H1 (cell line): ENCODE measurements at regions not wholly inside any gene's neighbourhood (a gene's known extent, or its start where the extent isn't known, plus 50 kb on each side); places are given as distances from the start of the nearest gene placed in this dataset.

Source experiments
- CTCF ChIA-PET: fragments of 300-600 bp; sonication (Branson Sonifier 250); formaldehyde crosslinking; loops from one replicate; lab custom pipeline; 2021; ENCODE audit not compliant: partially characterized antibody; lab: Charles Lee
- POLR2A ChIA-PET: fragments of 300-600 bp; sonication (Branson Sonifier 250); formaldehyde crosslinking; loops from one replicate; lab custom pipeline; 2021; ENCODE audit warnings: inconsistent platforms; ENCODE audit not compliant: partially characterized antibody; lab: Charles Lee
- DNase-seq, 2 experiments: peaks; one replicate each; pipeline versions ENCODE4 v3.0.0 to v3.0.0-alpha.2; 2010 to 2022; ENCODE audit warnings: low spot score in 2 of 2, low read depth in 1 of 2, mixed read lengths in 1 of 2
- FAIRE-seq: peaks from 2 replicates; lab custom pipeline; 2011; peaks lifted over from hg19 to GRCh38; lab: Jason Lieb, UNC
- H2AFZ ChIP-seq: 2 replicates; pipeline ENCODE4 v1.8.1; 2012; ENCODE audit warnings: low read length, inconsistent platforms
- H2AK5ac ChIP-seq: 2 replicates; pipeline ENCODE4 v1.6.1; 2013; ENCODE audit warnings: low read depth, low read length
- H2BK120ac ChIP-seq: replicated peaks from 2 replicates; pipeline ENCODE3; 2013; ENCODE audit warnings: low read depth, low read length, inconsistent platforms
- H2BK12ac ChIP-seq: 2 replicates; pipeline ENCODE4 v1.6.1; 2013; ENCODE audit warnings: low read depth, low read length
- H2BK15ac ChIP-seq: 2 replicates; pipeline ENCODE4 v1.6.1; 2013; ENCODE audit warnings: low read length
- H2BK20ac ChIP-seq: 2 replicates; pipeline ENCODE4 v1.6.1; 2013; ENCODE audit warnings: low read length
- H2BK5ac ChIP-seq: 2 replicates; pipeline ENCODE4 v1.6.1; 2013; ENCODE audit warnings: low read depth, low read length
- H3K14ac ChIP-seq: 2 replicates; pipeline ENCODE4 v1.6.1; 2013; ENCODE audit warnings: inconsistent platforms; ENCODE audit not compliant: insufficient read length
- H3K18ac ChIP-seq: 2 replicates; pipeline ENCODE4 v1.6.1; 2013; ENCODE audit warnings: low read length; ENCODE audit errors: extremely low read depth
- H3K23ac ChIP-seq: 2 replicates; pipeline ENCODE4 v1.6.1; 2013; ENCODE audit warnings: inconsistent platforms; ENCODE audit not compliant: insufficient read length
- H3K23me2 ChIP-seq: 2 replicates; pipeline ENCODE4 v1.6.1; 2013; ENCODE audit warnings: low read depth, low read length
- H3K27ac ChIP-seq: 2 replicates; pipeline ENCODE4 v1.6.1; 2011; ENCODE audit warnings: low read depth, low read length, inconsistent platforms
- H3K27me3 ChIP-seq, 4 experiments: replicated peaks in 1 of 4; 1 replicate in 1 of 4; 2 replicates in 3 of 4; pipeline versions ENCODE4 v1.6.1 to v1.8.1; 2011 to 2013; ENCODE audit warnings: low read length in 3 of 4, mild to moderate bottlenecking in 3 of 4, inconsistent platforms in 2 of 4, mixed read lengths in 2 of 4, moderate library complexity in 1 of 4; ENCODE audit not compliant: control insufficient read depth in 3 of 4, insufficient read depth in 3 of 4; ENCODE audit errors: extremely low read depth in 1 of 4
- H3K36me3 ChIP-seq, 4 experiments: 2 replicates each; pipeline versions ENCODE4 v1.6.1 to v1.8.1; 2011 to 2013; ENCODE audit warnings: mild to moderate bottlenecking in 4 of 4, low read length in 3 of 4, moderate library complexity in 2 of 4, control low read depth in 1 of 4, inconsistent platforms in 1 of 4; ENCODE audit not compliant: insufficient read depth in 4 of 4, control insufficient read depth in 2 of 4
- H3K4ac ChIP-seq: replicated peaks from 2 replicates; pipeline ENCODE3; 2013; ENCODE audit warnings: low read length, low read depth, mixed read lengths, inconsistent platforms; ENCODE audit not compliant: insufficient read length
- H3K4me1 ChIP-seq, 4 experiments: replicated peaks in 1 of 4; 1 replicate in 1 of 4; 2 replicates in 3 of 4; pipeline versions ENCODE4 v1.6.1 to v1.8.1; 2011 to 2013; ENCODE audit warnings: low read length in 3 of 4, inconsistent platforms in 2 of 4, mixed read lengths in 1 of 4; ENCODE audit not compliant: insufficient read depth in 4 of 4, control insufficient read depth in 3 of 4
- H3K4me2 ChIP-seq, 2 experiments: 2 replicates each; pipeline versions ENCODE4 v1.6.1 to v1.8.1; 2011 to 2013; ENCODE audit warnings: low read depth in 2 of 2, low read length in 2 of 2, control low read depth in 1 of 2, inconsistent platforms in 1 of 2, mild to moderate bottlenecking in 1 of 2; ENCODE audit not compliant: insufficient read depth in 1 of 2
- H3K4me3 ChIP-seq, 4 experiments: fragments of 200-600, 300-600 bp in 1 of 4; sonication (generic), shearing (Covaris generic), sonication (Bioruptor Twin) in 1 of 4; 2 replicates each; pipeline versions ENCODE4 v1.5.1 to v1.8.1; 2011 to 2016; ENCODE audit warnings: low read length in 4 of 4, low read depth in 3 of 4, control low read depth in 2 of 4, inconsistent platforms in 2 of 4, mild to moderate bottlenecking in 2 of 4, mixed read lengths in 1 of 4, moderate library complexity in 1 of 4; ENCODE audit not compliant: insufficient read depth in 2 of 4; ENCODE audit errors: extremely low read depth in 1 of 4
- H3K56ac ChIP-seq: replicated peaks from 2 replicates; pipeline ENCODE3; 2013; ENCODE audit warnings: low read depth, mild to moderate bottlenecking, mixed read lengths, low read length, inconsistent platforms; ENCODE audit not compliant: insufficient read length
- H3K79me1 ChIP-seq: 2 replicates; pipeline ENCODE4 v1.6.1; 2013; ENCODE audit warnings: low read depth, low read length, control low read depth
- H3K79me2 ChIP-seq, 2 experiments: 2 replicates each; pipeline versions ENCODE4 v1.6.1 to v1.8.1; 2012 to 2013; ENCODE audit warnings: low read length in 2 of 2, mild to moderate bottlenecking in 2 of 2, inconsistent platforms in 1 of 2; ENCODE audit not compliant: insufficient read depth in 2 of 2, control insufficient read depth in 1 of 2
- H3K9ac ChIP-seq, 4 experiments: replicated peaks in 1 of 4; 1 replicate in 1 of 4; 2 replicates in 3 of 4; pipeline versions ENCODE4 v1.6.1 to v1.8.1; 2011 to 2013; ENCODE audit warnings: low read depth in 3 of 4, low read length in 3 of 4, control low read depth in 2 of 4, mild to moderate bottlenecking in 2 of 4, moderate library complexity in 2 of 4, inconsistent platforms in 1 of 4; ENCODE audit errors: extremely low read depth in 1 of 4
- H3K9me3 ChIP-seq, 2 experiments: 2 replicates each; pipeline versions ENCODE4 v1.6.1 to v1.8.1; 2012 to 2013; ENCODE audit warnings: mild to moderate bottlenecking in 2 of 2, moderate library complexity in 2 of 2, control low read depth in 1 of 2, inconsistent platforms in 1 of 2, low read depth in 1 of 2, low read length in 1 of 2, mixed read lengths in 1 of 2; ENCODE audit not compliant: insufficient read depth in 2 of 2
- H4K20me1 ChIP-seq, 2 experiments: replicated peaks in 1 of 2; 2 replicates each; pipeline versions ENCODE3 to v1.8.1; 2011 to 2013; ENCODE audit warnings: inconsistent platforms in 2 of 2, low read length in 2 of 2, mild to moderate bottlenecking in 1 of 2; ENCODE audit not compliant: insufficient read depth in 2 of 2, control insufficient read depth in 1 of 2
- H4K5ac ChIP-seq: 2 replicates; pipeline ENCODE4 v1.6.1; 2013; ENCODE audit warnings: low read length, low read depth, mixed read lengths, inconsistent platforms; ENCODE audit not compliant: insufficient read length
- H4K8ac ChIP-seq: 2 replicates; pipeline ENCODE4 v1.8.0; 2013; ENCODE audit warnings: mild to moderate bottlenecking, moderate library complexity, low read length, inconsistent platforms; ENCODE audit not compliant: insufficient read depth; ENCODE audit errors: extremely low read depth
- H4K91ac ChIP-seq: replicated peaks from 2 replicates; pipeline ENCODE3; 2013; ENCODE audit warnings: low read length, mixed read lengths, inconsistent platforms; ENCODE audit not compliant: insufficient read length
- ASH2L ChIP-seq: fragments of 200-600, 300-600 bp; sonication (generic); IDR thresholded peaks from one replicate; pipeline ENCODE4 v1.7.1; 2017; ENCODE audit warnings: low read length
- CEBPB ChIP-seq: IDR thresholded peaks from 2 replicates; pipeline ENCODE4 v1.6.1; 2012; ENCODE audit warnings: low read depth, low read length
- E2F6 ChIP-seq: IDR thresholded peaks from 2 replicates; pipeline ENCODE4 v1.6.1; 2012; ENCODE audit warnings: inconsistent platforms
- EGR1 ChIP-seq: IDR thresholded peaks from 2 replicates; pipeline ENCODE4 v1.6.1; 2011; ENCODE audit warnings: low read depth, low read length, borderline replicate concordance
- EP300 ChIP-seq, 2 experiments: IDR thresholded peaks; 1 replicate in 1 of 2; 2 replicates in 1 of 2; pipeline ENCODE4 v1.6.1; 2011 to 2012; ENCODE audit warnings: low read depth in 2 of 2, low read length in 2 of 2, mild to moderate bottlenecking in 2 of 2, borderline replicate concordance in 1 of 2, inconsistent platforms in 1 of 2, moderate library complexity in 1 of 2
- GTF2F1 ChIP-seq: IDR thresholded peaks from 2 replicates; pipeline ENCODE4 v1.6.1; 2012; ENCODE audit warnings: low read depth, low read length, improper control_type of control experiment, borderline replicate concordance
- KDM4A ChIP-seq: IDR thresholded peaks from one replicate; pipeline ENCODE4 v1.7.1; 2012; ENCODE audit warnings: low read depth, mild to moderate bottlenecking, moderate library complexity, low read length, inconsistent platforms; ENCODE audit not compliant: severe bottlenecking
- MAX ChIP-seq: IDR thresholded peaks from 2 replicates; pipeline ENCODE4 v1.6.1; 2012; ENCODE audit warnings: inconsistent platforms
- NANOG ChIP-seq: IDR thresholded peaks from 2 replicates; pipeline ENCODE4 v1.6.1; 2011; ENCODE audit warnings: low read length, low read depth, mild to moderate bottlenecking, inconsistent platforms; ENCODE audit not compliant: insufficient read depth, poor library complexity, severe bottlenecking
- SP2 ChIP-seq: IDR thresholded peaks from 2 replicates; pipeline ENCODE4 v1.6.1; 2012; ENCODE audit warnings: mild to moderate bottlenecking, low read length, inconsistent platforms
- TAF1 ChIP-seq: IDR thresholded peaks from 2 replicates; pipeline ENCODE4 v1.6.1; 2011; ENCODE audit warnings: mild to moderate bottlenecking, low read depth, low read length
- TBP ChIP-seq: IDR thresholded peaks from 2 replicates; pipeline ENCODE4 v1.6.1; 2011; ENCODE audit warnings: low read depth, low read length, improper control_type of control experiment
- USF2 ChIP-seq: IDR thresholded peaks from 2 replicates; pipeline ENCODE4 v1.6.1; 2011; ENCODE audit warnings: low read length, improper control_type of control experiment
- WGBS, 2 experiments: shearing (Covaris generic) in 1 of 2; methylation state at CpG; one replicate each; pipeline versions ENCODE4 v1.1.6 to v1.1.7; 2013 to 2015; ENCODE audit warnings: low lambda C conversion rate in 2 of 2, mixed read lengths in 2 of 2, inconsistent platforms in 1 of 2, low coverage in 1 of 2, missing lambda C conversion rate in 1 of 2; ENCODE audit not compliant: insufficient replicate concordance in 2 of 2, insufficient coverage in 1 of 2, insufficient read length in 1 of 2; ENCODE audit errors: extremely low coverage in 1 of 2, missing lambda C conversion rate in 1 of 2; 5-methylcytosine and 5-hydroxymethylcytosine counted together

- Histone ChIP-seq H3K36me3 (no peaks in the 10 kb centered on the region), H4K8ac (no peak overlapping the region), H4K91ac (no peak overlapping the region), H2BK120ac (no peak overlapping the region), H3K9me3 (peaks cover 6 to 7% of the 10 kb centered on the region in 2 experiments; a peak in 3 of 4 replicates), H3K27me3 (no peaks in the 10 kb centered on the region), H2AK5ac (no peak overlapping the region), H3K27ac (no peak overlapping the region), H2BK15ac (no peak overlapping the region), H2BK12ac (no peak overlapping the region), H3K14ac (no peak overlapping the region), H4K5ac (no peak overlapping the region), H2BK5ac (no peak overlapping the region), H3K79me1 (no peaks in the 10 kb centered on the region), H3K9ac (no peak overlapping the region), H3K56ac (no peak overlapping the region), H4K20me1 (no peaks in the 10 kb centered on the region), H3K4me2 (no peak overlapping the region), H3K4me3 (no peak overlapping the region), H3K4ac (no peak overlapping the region), H3K18ac (no peak overlapping the region), H3K23ac (no peak overlapping the region), H3K79me2 (no peaks in the 10 kb centered on the region), H2BK20ac (no peak overlapping the region; the same call in 1 of the 2 replicates), H3K23me2 (no peaks in the 10 kb centered on the region), H2AFZ (no peak overlapping the region), H3K4me1 (no peaks in the 10 kb centered on the region)
- ChIA-PET POLR2A (interaction anchor here (0.9 kb wide), 1 partner anchor 11 kb away, joined by 3 read pairs; no protein-coding TSS in a partner anchor), CTCF (interaction anchor here (0.6 to 0.8 kb wide), 2 partner anchors 195 to 1626 kb away, joined by 3 read pairs; no protein-coding TSS in a partner anchor)
- DNase-seq (no peak), FAIRE-seq (no peak)
- 90% methylated on average over 1 of the region's 1 CpG; no CpG with 5 or more reads in 1 of the 2 experiments for WGBS, 2 experiments
- TF ChIP-seq CEBPB (no peak), TAF1 (no peak), USF2 (no peak), NANOG (no peak), GTF2F1 (no peak), EGR1 (no peak), SP2 (no peak), EP300 (IDR thresholded peaks at IDR 0.05; ENCODE audit: borderline replicate concordance in 1 of 2, low read depth in 2 of 2, low read length in 2 of 2) (no peak), KDM4A (no peak), MAX (no peak), ASH2L (no peak), TBP (no peak), E2F6 (no peak)
These were observed 123.8 kb upstream of the INHBA start for GRCh38 chr7:41826641-41827040.
